Fibroblast of upper back skin (primary cell): ENCODE measurements at regions not wholly inside any gene's neighbourhood (a gene's known extent, or its start where the extent isn't known, plus 50 kb on each side); places are given as distances from the start of the nearest gene placed in this dataset.

ENCODE experiments used
- DNase-seq: peaks from one replicate; pipeline ENCODE4 v3.0.0-alpha.2; 2013

DNA sequence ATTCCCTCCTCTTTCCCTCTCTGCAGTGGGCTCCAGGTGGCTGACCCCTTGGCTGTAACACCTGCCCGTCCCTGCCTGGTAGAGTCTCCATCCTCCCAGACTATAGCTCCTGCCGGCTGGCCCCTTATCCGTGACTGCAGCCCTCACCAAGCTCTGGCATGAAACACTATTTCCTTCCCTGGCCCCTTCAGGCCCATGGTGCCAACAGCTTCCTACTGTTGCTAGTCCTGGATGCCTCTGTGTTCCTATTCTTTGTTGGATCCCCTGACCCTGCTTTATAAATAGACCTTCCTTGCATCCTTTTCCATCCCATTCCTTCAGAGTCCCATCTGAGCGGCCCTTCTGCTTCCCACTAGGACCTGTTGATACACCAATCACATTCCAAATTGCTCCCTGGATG lies 195.0 kb downstream of the ZNF326 start:
- DNase-seq: no peak

DNA sequence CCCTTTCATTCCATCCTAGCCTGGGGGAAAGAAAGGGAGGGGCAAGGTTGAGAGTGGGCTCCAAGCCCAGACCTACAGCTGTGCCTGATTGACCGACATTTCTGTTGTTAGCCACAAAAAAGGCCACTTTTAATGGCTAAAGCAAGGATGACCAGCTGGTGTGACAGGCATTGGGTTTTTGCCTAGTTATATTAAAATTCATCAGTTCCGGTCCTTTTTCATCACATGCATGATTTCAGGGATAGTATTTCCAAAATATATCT lies 192.3 kb downstream of the ZNF326 start:
- no peak for DNase-seq

DNA sequence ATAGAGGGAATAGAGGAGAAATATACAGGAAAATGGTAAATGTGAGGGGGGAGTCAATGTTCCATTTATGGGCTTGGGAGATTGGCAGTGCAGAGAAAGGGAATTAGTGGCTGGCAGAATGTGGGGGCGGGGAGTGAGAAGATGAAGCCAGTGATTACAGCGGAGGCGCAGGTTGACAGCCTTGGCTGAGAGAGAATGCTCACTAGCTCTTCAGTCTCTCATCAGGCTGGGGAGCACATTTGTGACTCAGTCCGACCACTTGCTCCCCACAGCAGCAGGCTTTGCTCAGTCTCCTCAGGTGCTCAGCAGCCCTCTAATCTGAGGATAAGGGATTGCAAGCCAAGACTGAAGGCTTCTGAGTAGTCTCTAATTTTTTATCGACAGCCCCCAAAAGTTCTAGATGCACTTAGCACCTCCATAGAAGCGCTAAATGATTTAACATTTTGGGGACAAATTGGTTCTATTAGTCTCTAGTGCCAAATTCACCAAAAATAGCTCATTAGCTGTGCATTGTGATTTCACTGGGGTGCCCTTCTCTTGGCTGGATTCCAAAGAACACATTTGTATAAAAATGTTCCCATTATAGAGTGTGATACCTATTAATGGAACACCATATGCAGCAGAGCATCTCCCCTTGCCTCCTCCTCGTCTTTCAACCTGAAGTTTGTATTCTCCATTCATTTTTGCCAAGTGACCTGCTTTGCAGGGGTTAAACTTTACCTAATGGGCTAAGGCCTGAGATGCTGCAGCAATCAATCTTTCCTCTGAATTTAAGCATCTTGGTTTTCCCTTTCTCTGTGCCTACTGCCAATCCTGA lies 191.8 kb downstream of the ZNF326 start:
- no peak for DNase-seq

DNA sequence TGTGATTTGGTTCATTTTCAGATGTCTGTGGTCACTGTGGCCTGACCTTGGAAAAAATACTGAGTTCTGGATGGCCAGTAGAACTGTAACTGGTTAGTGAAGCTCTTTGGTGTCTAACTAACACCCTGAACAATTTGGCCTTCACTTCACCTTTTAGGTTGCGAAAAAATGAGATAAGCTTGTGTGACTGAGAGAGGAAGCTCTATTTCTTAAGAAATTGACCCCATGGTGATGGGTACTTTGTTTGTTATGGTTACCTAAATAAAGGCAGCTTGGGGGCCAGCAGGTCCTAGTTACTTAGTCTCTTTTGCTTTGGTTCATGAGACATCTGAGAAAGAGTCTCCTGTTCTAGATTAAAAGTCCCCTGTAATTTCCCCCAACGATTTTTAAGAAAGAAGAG lies 181.6 kb downstream of the ZNF326 start:
- no peak for DNase-seq

- no peak for DNase-seq
These were observed 180.7 kb downstream of the ZNF326 start for GRCh38 chr1:90175490-90176167.

GRCh38 chr1:90174246-90174645 lies 179.3 kb downstream of the ZNF326 start:
- DNase-seq: no peak

DNA sequence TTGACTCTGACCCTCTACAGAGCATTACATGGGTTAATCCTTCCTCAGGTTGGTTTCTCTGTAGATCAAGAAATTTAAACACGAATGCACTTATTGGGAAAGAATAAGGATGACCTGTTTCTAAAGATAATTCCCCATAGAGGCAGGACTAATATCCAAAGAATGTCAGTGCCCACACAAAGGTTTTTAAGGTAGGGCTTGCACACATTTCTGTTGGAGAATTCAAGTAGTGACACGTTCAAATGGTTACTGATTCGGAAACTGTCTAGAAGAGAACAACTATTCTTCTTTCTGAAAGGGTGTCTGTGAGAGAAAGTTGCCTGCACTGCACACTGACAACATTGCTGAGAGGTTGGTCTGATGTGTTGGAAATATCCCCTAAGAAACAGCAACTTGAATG lies 167.3 kb downstream of the ZNF326 start:
- DNase-seq: no peak

DNA sequence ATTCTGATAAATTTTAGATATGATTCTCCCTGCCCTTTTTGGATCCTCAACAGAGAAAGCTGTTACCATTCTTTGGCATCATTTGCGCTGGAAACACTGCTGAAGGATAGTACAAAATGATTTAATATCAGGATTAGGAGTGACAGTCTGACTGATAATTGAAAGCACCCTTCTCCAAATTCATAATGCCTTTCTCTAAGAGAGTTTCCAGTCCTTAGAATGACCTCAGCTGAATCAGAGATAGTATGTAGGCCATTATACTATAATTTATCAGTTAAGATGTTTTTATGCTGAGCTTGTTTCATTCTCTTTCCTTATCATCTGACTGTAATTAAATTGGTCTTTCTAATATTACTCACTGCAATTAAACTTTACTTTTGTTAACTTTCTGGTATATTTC lies 166.7 kb downstream of the ZNF326 start:
- DNase-seq: no peak

DNA sequence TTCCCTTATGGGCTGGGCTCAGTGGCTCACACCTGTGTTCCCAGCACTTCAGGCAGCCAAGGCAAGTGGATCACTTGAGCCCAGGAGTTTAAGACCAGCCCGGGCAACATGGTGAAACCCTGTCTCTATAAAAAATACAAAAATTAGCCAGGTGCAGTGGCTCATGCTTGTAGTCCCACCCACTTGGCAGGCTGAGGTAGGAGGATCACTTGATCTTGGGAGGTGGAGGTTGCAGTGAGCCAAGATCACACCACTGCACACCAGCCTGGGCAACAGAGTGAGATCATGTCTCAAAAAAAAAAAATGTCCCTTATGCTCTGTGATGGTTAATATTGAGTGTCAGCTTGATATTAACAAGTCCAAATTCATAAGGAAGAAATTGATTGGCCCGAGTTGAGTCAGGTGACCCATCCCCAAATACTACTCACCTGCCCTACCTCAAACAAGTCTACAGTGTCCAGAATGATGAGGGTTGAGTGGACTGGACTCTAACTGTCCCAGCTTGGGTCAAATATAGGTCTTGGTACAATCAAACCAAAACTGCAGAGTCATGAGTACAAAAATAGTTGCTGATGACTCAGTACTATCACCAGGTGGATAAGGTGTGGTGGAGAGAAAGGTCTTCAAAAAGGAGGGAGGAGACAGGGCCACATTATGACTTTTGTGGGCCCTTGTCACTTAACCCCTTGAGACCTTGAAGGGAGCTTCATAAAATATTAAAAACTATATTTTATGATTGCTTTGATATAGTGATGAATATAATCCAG lies 161.0 kb downstream of the ZNF326 start:
- DNase-seq: no peak

DNA sequence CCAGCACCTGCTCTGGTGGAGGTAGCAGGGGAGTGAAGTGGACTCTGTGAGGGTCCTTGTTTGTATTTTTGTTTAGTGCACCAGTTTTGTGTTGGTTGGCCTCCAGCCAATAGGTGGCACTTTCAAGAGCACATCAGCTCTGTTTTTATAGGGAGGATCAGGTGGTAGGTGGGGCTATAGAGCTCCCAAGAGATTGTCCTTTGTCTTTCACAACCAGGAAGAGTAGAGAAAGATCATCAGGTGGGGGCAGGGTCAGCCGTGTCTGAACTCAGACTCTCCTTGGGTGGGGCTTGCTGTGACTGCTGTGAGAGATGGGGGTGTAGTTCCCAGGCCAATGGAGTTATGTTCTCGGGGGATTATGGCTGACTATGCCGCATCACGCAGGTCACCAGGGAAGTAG lies 159.8 kb downstream of the ZNF326 start:
- DNase-seq: no peak

DNA sequence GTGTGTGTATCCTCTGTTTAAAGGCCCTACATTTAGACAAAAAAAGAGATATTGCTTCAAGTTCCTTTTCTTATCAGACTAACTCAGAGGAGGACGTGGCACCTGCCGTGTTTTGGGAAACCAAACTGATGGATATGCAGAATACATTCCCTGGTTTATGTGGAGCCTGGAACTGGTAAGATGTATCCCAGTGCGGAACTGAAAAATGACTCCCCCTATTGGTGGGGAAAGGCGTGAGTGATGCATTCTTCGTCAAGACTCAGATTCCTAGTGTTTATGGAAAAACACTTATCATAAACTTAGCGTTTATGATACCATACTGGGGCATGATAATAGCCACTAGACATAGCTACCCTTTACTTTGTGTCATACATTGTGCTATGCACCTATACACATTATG lies 154.2 kb downstream of the ZNF326 start:
- no peak for DNase-seq

DNA sequence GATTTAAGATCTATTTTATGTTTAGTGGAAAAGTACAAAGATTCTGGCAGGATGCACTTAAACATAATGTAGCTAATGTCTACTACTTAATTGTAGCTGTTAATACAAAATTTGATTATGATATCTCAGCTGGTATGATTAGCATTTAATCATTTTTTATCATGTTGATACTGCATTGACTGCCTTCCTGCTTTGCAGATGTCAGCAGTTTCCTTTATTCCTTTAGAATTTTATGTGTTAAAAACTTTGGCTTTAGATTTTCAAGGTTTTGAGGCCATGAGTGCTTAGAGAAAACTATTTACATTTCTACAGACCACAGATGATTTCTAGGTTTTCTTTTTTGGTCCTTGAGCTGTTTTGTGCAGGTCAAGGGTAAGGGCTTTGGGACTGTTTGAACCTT lies 152.2 kb downstream of the ZNF326 start:
- DNase-seq: no peak

DNA sequence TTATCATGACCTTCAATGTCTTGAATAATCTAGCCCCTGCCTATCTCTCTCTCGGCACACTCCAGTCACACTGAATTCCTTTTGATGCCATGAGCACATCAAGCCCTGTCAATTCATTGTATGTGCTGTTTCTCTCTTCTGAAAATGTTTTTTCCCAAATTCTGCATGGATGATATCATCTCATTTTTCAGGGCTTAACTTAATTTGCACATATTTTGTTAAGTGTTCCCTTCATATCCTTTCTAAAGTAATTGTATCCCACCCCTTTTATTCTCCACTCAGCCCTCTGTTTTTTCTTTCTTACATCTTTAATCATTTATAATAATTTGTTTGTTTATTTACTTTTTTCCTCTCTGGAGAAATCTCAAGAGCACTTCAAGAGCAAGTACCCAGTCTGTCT lies 149.9 kb downstream of the ZNF326 start:
- DNase-seq: no peak

DNA sequence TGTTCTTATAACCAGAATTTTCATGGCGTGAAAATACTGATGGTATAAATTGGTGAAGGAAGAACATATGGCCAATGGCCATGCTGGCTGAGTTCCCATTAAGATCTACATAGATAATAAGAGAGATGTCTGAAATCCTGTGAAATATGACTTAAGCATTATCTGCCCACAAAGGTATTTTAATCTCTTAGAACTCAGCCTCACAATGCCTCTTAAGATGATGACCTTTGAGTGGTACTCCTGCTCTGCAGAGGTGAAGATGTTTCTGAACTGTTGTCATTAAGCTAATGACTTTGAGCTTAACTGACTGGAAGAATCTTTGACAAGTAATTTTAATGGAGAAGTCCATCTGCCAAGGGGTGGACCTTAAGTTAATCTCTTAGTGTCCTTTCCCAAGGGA lies 148.7 kb downstream of the ZNF326 start:
- DNase-seq: no peak

- DNase-seq: no peak
These were observed 147.8 kb downstream of the ZNF326 start for GRCh38 chr1:90142697-90143096.

GRCh38 chr1:90139837-90140236 lies 144.9 kb downstream of the ZNF326 start:
- DNase-seq: no peak

GRCh38 chr1:90135286-90135685 lies 140.4 kb downstream of the ZNF326 start:
- DNase-seq: no peak

DNA sequence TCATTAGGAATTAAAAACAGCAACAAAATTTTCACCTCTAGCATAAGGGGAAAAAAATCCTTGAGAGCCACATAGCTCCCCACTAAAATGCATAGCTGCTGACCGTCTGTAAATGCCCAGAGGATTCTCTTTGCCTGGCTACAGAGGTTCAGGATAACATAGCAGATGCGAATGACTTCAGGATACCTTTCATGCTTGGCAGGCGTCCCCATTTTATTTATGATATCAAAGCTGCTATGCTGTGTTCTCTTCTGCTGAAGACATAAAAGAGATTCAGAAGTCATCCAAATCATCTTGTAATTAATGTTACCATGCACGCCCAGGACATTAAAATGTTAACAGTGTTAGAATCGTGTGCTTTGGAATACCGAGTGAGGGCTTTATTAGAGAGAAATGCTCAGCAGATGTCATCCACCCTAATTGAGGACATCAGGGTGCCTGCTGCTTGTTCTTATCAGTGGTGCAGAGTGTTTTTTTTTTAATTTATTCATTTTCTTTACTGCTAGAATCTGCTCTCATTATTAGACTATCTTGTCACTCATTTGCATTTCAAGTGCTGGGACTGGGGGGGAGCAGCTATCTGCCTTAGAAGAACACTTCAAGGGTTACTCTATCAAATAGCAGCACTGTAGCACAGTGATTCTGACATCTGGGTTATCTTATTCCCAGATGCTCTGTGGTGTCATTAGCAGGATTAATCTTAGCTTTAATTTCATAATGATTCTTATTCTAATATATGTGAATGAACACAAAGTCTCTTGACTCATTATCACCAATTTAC lies 139.5 kb downstream of the ZNF326 start:
- DNase-seq: no peak

DNA sequence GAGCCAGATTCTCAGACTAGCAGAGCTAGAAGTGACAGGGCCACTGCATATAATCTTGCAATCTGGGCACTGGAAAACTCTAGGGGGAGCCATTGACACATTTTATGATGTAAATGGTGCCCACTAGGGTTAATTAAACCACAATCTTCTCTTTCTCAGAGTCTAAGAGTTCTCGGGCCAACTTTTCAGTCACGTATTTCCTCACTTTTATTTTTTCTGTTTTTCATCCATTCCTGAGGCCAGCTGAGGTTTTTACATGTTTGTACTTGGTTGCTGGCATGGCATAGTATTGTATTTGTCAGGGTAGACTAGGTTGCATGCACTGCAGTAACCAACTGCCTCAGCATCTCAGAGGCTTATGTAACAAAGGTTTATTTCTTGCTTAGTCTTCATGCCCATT lies 138.2 kb downstream of the ZNF326 start:
- DNase-seq: peak; percentile 32

- no peak for DNase-seq
These were observed 137.4 kb downstream of the ZNF326 start for GRCh38 chr1:90132306-90132705.

DNA sequence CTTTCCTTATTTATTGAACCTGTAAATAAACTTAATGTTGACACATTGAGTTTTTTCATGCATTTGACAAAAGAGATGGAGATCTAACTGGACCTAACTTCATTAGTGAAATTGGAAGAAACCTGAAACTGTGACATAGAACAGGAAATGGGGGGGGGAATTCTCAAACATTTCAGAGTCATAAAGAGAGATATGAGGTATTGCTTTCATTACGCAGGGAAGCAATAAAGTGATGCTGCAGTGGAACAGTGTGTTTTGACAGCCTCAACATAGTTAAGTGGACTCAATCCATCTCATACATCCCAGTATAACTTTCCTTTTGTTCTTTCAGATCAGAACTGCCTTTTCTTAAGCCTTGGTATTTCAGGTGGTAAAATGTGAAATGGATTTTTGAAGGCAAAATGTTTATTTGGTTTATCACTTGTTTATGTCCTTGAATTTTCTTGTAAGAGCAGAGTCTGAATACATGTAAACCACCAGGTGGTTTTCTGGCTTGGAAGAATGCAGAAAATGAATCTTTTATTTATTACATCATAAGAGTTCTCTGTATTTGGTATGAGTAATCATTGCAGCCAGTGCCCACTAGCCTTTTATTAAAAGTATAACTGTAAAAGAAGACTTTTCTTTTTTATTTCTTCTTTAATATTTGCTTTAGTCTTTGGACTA lies 132.5 kb downstream of the ZNF326 start:
- no peak for DNase-seq

- DNase-seq: no peak
These were observed 131.9 kb downstream of the ZNF326 start for GRCh38 chr1:90126834-90127233.
